ENCODE measurements at regions not wholly inside any gene's neighbourhood (a gene's known extent, or its start where the extent isn't known, plus 50 kb on each side); places are given as distances from the start of the nearest gene placed in this dataset.

DNA sequence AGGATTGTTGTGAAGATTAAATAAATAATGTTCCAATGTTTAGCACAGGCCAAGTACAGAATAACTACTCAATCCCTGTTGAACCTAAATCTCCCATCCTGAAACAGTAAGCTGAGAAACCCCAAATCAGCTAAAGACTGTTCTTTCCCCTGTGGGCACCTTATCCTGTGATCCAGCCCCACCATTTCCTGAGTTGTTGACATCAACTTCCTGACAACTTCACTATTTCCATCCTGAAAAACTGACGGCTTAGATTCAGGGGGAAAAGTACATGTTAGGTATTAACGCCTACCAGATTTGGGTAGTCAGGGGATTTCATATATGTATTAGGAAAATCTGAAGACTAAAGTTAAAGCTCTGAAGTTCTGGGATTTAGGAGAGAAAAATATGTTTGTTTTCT is 51.7 kb upstream of the PALMD start:
- no peak for DNase-seq (ENCODE audit: low read depth)
- TF ChIP-seq, protein P1, sequence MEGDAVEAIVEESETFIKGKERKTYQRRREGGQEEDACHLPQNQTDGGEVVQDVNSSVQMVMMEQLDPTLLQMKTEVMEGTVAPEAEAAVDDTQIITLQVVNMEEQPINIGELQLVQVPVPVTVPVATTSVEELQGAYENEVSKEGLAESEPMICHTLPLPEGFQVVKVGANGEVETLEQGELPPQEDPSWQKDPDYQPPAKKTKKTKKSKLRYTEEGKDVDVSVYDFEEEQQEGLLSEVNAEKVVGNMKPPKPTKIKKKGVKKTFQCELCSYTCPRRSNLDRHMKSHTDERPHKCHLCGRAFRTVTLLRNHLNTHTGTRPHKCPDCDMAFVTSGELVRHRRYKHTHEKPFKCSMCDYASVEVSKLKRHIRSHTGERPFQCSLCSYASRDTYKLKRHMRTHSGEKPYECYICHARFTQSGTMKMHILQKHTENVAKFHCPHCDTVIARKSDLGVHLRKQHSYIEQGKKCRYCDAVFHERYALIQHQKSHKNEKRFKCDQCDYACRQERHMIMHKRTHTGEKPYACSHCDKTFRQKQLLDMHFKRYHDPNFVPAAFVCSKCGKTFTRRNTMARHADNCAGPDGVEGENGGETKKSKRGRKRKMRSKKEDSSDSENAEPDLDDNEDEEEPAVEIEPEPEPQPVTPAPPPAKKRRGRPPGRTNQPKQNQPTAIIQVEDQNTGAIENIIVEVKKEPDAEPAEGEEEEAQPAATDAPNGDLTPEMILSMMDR (IDR thresholded peaks at IDR 0.05; ENCODE audit: insufficient read depth, low read depth, low read length, missing control alignments), result no peak
- H3K4me3 ChIP-seq (ENCODE audit: low read depth, low read length), result no peak overlapping the region

GRCh38 chr1:99595041-99595440 is 50.9 kb upstream of the PALMD start:
- DNase-seq (ENCODE audit: low read depth), result no peak
- TF ChIP-seq, protein P1 (IDR thresholded peaks at IDR 0.05; ENCODE audit: insufficient read depth, low read depth, low read length, missing control alignments), result no peak
- H3K4me3 ChIP-seq (ENCODE audit: low read depth, low read length), result no peak overlapping the region

GRCh38 chr1:99595441-99595840 is 50.5 kb upstream of the PALMD start:
- TF ChIP-seq, protein P1 (IDR thresholded peaks at IDR 0.05; ENCODE audit: insufficient read depth, low read depth, low read length, missing control alignments), result no peak
- DNase-seq (ENCODE audit: low read depth), result no peak

More at GRCh38 chr1:99595441-99595840, 50.5 kb upstream of the PALMD start:
- H3K4me3 ChIP-seq (ENCODE audit: low read depth, low read length), result no peak overlapping the region
